Osteocyte (in vitro differentiated cells): ENCODE measurements at regions not wholly inside any gene's neighbourhood (a gene's known extent, or its start where the extent isn't known, plus 50 kb on each side); places are given as distances from the start of the nearest gene placed in this dataset.

Experiments used
- DNase-seq: peaks from one replicate; pipeline ENCODE4 v3.0.0; 2021; ENCODE audit warnings: mixed read lengths; ENCODE audit not compliant: unreplicated experiment; ENCODE audit errors: extremely low spot score
- H3K27ac Mint-ChIP-seq: one replicate; pipeline ENCODE4 v1.8.0; 2021; ENCODE audit warnings: mild to moderate bottlenecking, mixed read lengths; ENCODE audit not compliant: unreplicated experiment
- H3K27me3 Mint-ChIP-seq: one replicate; pipeline ENCODE4 v1.8.0; 2021; ENCODE audit warnings: mixed read lengths; ENCODE audit not compliant: unreplicated experiment
- H3K36me3 Mint-ChIP-seq: one replicate; pipeline ENCODE4 v1.8.0; 2021; ENCODE audit warnings: mixed read lengths; ENCODE audit not compliant: unreplicated experiment
- H3K4me1 Mint-ChIP-seq: one replicate; pipeline ENCODE4 v1.8.0; 2021; ENCODE audit warnings: mixed read lengths; ENCODE audit not compliant: unreplicated experiment
- H3K4me3 Mint-ChIP-seq: one replicate; pipeline ENCODE4 v1.8.0; 2021; ENCODE audit warnings: mild to moderate bottlenecking, moderate library complexity, mixed read lengths; ENCODE audit not compliant: unreplicated experiment
- H3K9me3 Mint-ChIP-seq: one replicate; pipeline ENCODE4 v1.8.0; 2021; ENCODE audit warnings: mixed read lengths; ENCODE audit not compliant: unreplicated experiment
- CTCF ChIP-seq: fragments of 200-600 bp; sonication (generic); IDR thresholded peaks from 2 replicates; pipeline ENCODE4 v1.5.0; 2021; ENCODE audit warnings: antibody characterized with exemption, mild to moderate bottlenecking, moderate library complexity

GRCh38 chr20:19120569-19120968 is 91.9 kb upstream of the SLC24A3 start:
- no peak for DNase-seq
- no peaks in the 10 kb centered on the region for H3K4me1 Mint-ChIP-seq
- no peak for TF ChIP-seq CTCF
- no peaks in the 10 kb centered on the region for H3K36me3 Mint-ChIP-seq
- H3K27me3 Mint-ChIP-seq, result no peaks in the 10 kb centered on the region
- peaks cover 14% of the 10 kb centered on the region for H3K9me3 Mint-ChIP-seq
- no peak overlapping the region for H3K27ac Mint-ChIP-seq
- H3K4me3 Mint-ChIP-seq, result no peak overlapping the region

GRCh38 chr20:19121463-19121862 is 91.0 kb upstream of the SLC24A3 start:
- no peak overlapping the region for H3K4me3 Mint-ChIP-seq

GRCh38 chr20:19121916-19122315 is 90.5 kb upstream of the SLC24A3 start:
- TF ChIP-seq CTCF, result no peak
- Mint-ChIP-seq H3K36me3 (no peaks in the 10 kb centered on the region), H3K4me1 (no peaks in the 10 kb centered on the region), H3K27ac (no peak overlapping the region), H3K9me3 (peaks cover 12% of the 10 kb centered on the region), H3K4me3 (no peak overlapping the region), H3K27me3 (no peaks in the 10 kb centered on the region)
- DNase-seq, result no peak

More at GRCh38 chr20:19121463-19121862, 91.0 kb upstream of the SLC24A3 start:
- TF ChIP-seq CTCF, result no peak
- peaks cover 14% of the 10 kb centered on the region for H3K9me3 Mint-ChIP-seq
- H3K4me1 Mint-ChIP-seq, result no peaks in the 10 kb centered on the region
- H3K36me3 Mint-ChIP-seq, result no peaks in the 10 kb centered on the region
- peak; percentile 19 for DNase-seq
- no peaks in the 10 kb centered on the region for H3K27me3 Mint-ChIP-seq
- no peak overlapping the region for H3K27ac Mint-ChIP-seq

- TF ChIP-seq CTCF, result no peak
- Mint-ChIP-seq H3K4me1 (no peaks in the 10 kb centered on the region), H3K9me3 (peaks cover 9% of the 10 kb centered on the region), H3K27me3 (no peaks in the 10 kb centered on the region), H3K27ac (no peak overlapping the region), H3K4me3 (no peak overlapping the region), H3K36me3 (no peaks in the 10 kb centered on the region)
- DNase-seq, result no peak
Measured at GRCh38 chr20:19122395-19122794, 90.0 kb upstream of the SLC24A3 start.

- no peak overlapping the region for H3K27ac Mint-ChIP-seq
- no peaks in the 10 kb centered on the region for H3K27me3 Mint-ChIP-seq
- no peaks in the 10 kb centered on the region for H3K4me1 Mint-ChIP-seq
- H3K9me3 Mint-ChIP-seq, result peaks cover 5% of the 10 kb centered on the region
- H3K4me3 Mint-ChIP-seq, result no peak overlapping the region
- H3K36me3 Mint-ChIP-seq, result no peaks in the 10 kb centered on the region
- no peak for TF ChIP-seq CTCF
- DNase-seq, result no peak
Measured at GRCh38 chr20:19125508-19125907, 86.9 kb upstream of the SLC24A3 start.
